Forelimb muscle (tissue), 1 donor: ENCODE measurements at regions not wholly inside any gene's neighbourhood (a gene's known extent, or its start where the extent isn't known, plus 50 kb on each side); places are given as distances from the start of the nearest gene placed in this dataset.
"Not testable (repeated sequence)": the region's sequence is repeated elsewhere in the genome, so short reads cannot be mapped to it uniquely, and the experiment has no call there.

Source experiments
- DNase-seq: peaks from one replicate; pipeline ENCODE4 v3.0.0-alpha.2; 2013; ENCODE audit warnings: low read depth

DNA sequence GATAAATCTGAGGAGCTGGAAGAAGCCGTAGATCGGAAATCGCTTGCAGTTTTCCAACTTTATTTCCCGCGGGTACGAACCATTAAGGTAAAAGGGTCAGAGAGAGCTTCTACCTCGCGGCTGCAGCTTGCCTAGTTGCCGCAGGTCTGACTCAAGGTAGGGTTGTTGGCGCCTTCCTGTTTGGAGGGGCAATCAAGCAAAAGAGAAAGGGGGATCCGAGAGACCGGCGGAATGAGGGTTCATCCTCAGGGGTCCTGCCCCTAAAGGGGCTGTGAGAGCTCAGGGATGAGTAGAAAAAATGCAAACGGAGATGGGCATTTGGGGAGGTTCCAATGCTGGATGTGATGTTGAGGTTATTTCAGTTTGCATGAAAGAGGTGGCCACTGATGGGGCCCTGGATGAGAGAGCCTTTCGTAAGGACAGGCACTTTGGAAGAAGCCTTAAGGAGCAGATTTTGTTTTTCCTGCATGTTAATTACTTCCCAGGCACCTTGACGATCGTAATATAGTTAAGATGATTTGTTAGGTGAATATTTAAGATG is 265.4 kb downstream of the CGGBP1 start:
- DNase-seq = no peak

DNA sequence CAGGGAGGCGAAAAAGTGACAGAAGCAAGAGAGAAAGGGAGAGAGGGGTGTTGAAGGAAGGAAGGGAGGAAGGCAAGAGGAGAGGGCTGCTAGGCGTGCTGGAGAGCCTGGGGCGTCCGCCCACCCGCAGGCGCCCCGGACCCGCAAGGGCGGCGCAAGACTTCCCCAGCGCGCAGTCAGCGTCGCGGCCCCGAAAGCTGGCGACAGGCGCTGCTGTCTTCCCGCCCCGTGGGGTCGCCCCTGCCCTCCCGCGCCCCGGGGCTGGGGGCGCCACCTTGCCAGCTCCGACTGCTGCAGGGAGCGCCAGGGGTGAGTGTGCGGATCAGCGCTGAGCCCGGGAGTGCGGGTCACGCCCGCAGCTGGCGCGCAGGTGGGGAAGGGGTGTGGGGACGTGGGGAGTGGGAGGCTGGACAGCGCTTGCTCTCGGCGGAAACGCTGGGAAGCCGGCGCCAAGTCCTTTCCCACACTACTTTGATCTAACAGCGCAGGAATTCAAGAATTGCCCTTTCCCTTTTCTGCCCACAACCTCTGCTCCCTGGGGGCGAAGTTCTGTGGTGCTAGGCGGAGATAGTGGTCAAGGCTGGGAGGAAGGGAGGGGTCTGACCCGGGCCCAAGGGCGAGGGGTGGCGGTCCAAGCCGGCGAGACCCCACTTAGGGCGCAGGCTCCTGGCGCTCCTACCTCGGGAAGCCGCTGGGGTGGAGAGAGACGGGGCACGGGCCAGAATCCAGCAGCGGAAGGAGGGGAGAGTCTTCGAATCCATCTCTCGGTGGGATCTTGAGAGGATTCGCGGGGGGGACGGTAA is 266.1 kb downstream of the CGGBP1 start, which contains the start of gene HTR1F:
Gene HTR1F (plus strand): TSS at position 173 of the 803 bp plus-strand sequence.
- no peak for DNase-seq

DNA sequence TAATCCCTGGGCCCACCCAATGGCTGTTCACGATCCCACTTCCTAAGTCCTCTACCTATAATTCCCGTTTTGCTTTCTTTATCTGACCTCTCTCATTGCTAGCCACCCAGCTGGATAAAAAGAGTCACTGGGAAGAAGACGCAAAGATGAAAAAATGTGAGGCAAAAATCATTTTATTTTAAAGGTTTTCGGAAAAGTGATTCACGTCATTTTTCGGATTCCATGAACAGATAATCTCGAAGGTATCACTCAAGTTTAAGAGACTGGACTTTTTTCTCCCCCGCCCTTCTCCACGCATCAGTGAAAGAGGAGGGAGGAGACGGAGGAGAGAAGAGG is 266.6 kb downstream of the CGGBP1 start:
- no peak for DNase-seq

- DNase-seq = no peak
Observed at GRCh38 chr3:87791248-87792027, 267.4 kb downstream of the CGGBP1 start.

- not testable (repeated sequence) for DNase-seq
Observed at GRCh38 chr3:87789049-87789448, 269.8 kb downstream of the CGGBP1 start.

DNA sequence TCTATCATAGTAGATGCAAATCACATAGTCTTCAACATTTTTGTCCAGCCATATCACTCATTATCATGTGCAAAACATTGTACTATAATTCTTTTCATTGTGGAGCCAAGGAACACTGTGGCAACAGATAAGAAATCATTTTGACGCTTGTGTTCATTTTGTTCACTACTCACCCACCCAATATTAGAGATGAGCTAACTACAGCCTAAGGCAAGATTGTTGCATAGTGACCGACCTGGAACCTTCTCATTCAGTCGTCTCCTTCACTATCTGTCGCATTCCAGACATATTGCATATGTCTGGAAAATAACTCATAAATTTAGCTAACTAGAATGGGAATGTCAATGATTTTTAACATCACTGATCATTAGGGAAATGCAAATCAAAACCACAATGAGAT is 270.3 kb downstream of the CGGBP1 start:
- no peak for DNase-seq

GRCh38 chr3:87780811-87781210 is 278.0 kb downstream of the CGGBP1 start:
- DNase-seq = no peak

DNA sequence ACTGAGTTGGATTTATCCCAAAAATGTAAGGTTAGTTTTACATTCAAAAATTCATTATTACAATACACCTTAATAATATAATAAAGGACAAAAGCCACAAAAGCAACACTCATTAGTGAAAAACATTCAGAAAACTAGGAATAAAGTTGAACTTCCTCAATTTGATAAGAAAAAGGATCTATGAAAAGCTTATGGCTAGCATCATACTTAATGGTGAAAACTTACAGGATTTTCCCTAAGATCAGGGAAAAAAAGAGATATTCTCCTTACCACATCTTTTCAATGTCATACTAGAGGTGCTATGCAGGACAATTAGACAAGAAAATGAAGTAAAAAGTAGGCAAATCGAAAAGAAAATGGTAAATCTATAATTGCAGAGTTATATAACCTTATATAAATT is 279.9 kb downstream of the CGGBP1 start:
- DNase-seq = no peak

- no peak for DNase-seq
Observed at GRCh38 chr3:87771337-87772192, 287.2 kb downstream of the CGGBP1 start.

- no peak for DNase-seq
Observed at GRCh38 chr3:87766721-87767120, 292.1 kb downstream of the CGGBP1 start.

- no peak for DNase-seq
Observed at GRCh38 chr3:87765256-87765655, 293.5 kb downstream of the CGGBP1 start.

GRCh38 chr3:87761795-87762194 is 297.0 kb downstream of the CGGBP1 start:
- DNase-seq = no peak

- no peak for DNase-seq
Observed at GRCh38 chr3:87761341-87761740, 297.5 kb downstream of the CGGBP1 start.

DNA sequence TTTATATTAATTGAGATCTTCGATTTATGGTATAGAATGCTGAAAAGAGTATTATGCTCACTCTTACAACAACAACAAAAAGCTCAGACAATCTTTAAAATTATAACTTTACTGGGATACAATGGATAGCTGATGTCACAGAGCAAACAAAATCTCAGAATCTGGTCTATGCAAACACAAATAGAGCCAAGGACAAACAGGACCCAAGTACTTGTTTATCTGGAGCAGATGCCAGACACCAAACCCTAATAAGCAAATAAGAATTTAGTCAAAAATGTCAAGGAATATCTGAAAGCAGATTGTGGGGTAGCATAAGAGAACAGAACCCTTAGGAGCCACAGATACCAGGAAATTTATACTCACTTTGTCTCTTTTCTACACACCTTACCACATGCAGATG is 302.2 kb downstream of the CGGBP1 start:
- no peak for DNase-seq

GRCh38 chr3:87755852-87756251 is 303.0 kb downstream of the CGGBP1 start:
- DNase-seq = no peak

DNA sequence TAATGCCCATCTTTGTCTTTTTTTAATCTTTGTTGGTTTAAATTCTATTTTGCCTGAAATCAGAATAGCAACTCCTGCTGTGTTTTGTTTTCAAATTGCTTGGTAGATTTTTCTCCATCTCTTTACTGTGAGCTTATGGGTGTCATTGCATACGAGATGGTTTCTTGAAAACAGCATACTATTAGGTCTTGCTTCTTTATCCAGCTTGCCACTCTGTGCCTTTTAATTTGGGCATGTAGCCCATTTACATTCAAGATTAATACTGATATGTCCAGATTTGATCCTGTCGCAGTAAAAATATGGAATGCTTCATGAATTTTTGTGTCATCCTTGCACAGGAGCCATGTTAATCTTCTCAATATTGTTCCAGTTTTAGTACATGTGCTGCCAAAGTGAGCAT is 316.6 kb downstream of the CGGBP1 start:
- DNase-seq = no peak

DNA sequence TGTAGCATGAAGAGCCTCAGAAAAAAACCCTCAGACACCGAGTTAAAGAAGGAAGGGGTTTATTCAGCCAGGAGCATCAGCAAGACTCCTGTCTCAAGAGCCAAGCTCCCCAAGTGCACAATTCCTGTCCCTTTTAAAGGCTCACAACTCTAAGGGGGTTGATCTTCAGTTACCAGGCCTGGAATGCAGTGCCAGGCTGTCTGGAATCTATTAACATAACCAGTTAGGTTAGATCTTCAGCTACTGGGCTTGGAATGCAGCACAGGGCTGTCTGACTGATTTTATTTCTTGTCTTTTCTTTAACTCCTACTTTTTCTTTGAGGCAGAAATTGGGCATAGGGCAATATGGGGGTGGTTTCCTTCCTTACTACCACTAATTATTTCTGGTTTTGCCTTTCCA is 317.9 kb downstream of the CGGBP1 start:
- not testable (repeated sequence) for DNase-seq

GRCh38 chr3:87737817-87738216 is 321.0 kb downstream of the CGGBP1 start:
- not testable (repeated sequence) for DNase-seq

- no peak for DNase-seq
Observed at GRCh38 chr3:87733671-87734367, 325.0 kb downstream of the CGGBP1 start.

- DNase-seq = no peak
Observed at GRCh38 chr3:87732294-87732693, 326.5 kb downstream of the CGGBP1 start.

DNA sequence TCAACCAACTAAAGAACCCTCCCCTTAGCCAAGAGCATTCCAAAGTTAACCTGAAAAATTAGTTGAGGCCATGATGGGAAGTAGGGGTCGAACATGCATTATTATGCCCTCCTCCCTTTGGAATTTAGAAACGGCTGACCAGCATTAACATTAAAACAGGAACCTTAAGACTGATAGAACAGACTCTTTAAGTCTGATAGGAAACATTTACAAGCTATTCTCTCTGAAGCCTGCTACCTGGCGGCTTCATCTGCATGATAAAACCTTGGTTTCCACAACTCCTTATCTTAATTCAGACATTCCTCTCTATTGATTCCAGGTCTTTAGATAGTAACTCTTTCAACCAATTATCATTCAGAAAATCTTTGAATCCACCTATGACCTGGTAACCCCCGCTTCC is 331.0 kb downstream of the CGGBP1 start:
- DNase-seq = no peak
